ENCODE measurements at regions not wholly inside any gene's neighbourhood (a gene's known extent, or its start where the extent isn't known, plus 50 kb on each side); places are given as distances from the start of the nearest gene placed in this dataset.

DNA sequence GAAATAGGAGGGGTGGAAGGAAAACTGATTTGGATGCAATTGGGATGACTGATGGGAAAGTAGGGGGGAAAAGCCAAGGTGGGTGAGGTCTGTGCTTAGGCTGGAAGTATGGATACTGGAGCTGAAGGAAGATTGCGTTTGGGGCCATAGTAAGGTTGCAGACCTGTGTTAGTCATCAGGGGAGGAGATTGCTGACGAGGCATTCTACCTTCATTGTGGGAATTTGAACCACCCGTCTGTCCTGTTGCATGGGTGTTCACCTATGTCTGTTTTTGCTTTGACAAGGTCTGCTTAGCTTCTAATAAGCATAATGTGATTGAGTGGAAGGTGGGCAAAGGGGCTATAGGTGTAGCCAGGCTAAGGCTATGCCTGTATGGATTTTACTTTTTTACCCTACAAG is 323.8 kb downstream of the BLID start:
- ATAC-seq = no peak
- intact Hi-C loops (cut with DNase I) = no loop called here
- no peak for DNase-seq
- Histone ChIP-seq H3K36me3 (no peaks in the 10 kb centered on the region), H3K4me3 (no peak overlapping the region), H3K4me1 (no peaks in the 10 kb centered on the region), H3K27ac (no peak overlapping the region), H3K27me3 (no peaks in the 10 kb centered on the region), H3K9me3 (no peaks in the 10 kb centered on the region)
- no peak for TF ChIP-seq POLR2A (IDR thresholded peaks at IDR 0.05)
- TF ChIP-seq, protein P1, sequence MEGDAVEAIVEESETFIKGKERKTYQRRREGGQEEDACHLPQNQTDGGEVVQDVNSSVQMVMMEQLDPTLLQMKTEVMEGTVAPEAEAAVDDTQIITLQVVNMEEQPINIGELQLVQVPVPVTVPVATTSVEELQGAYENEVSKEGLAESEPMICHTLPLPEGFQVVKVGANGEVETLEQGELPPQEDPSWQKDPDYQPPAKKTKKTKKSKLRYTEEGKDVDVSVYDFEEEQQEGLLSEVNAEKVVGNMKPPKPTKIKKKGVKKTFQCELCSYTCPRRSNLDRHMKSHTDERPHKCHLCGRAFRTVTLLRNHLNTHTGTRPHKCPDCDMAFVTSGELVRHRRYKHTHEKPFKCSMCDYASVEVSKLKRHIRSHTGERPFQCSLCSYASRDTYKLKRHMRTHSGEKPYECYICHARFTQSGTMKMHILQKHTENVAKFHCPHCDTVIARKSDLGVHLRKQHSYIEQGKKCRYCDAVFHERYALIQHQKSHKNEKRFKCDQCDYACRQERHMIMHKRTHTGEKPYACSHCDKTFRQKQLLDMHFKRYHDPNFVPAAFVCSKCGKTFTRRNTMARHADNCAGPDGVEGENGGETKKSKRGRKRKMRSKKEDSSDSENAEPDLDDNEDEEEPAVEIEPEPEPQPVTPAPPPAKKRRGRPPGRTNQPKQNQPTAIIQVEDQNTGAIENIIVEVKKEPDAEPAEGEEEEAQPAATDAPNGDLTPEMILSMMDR (IDR thresholded peaks at IDR 0.05) = no peak
- 90 to 98% (median 92%) methylated on average over 3 of the region's 3 CpGs for WGBS, 4 donors

DNA sequence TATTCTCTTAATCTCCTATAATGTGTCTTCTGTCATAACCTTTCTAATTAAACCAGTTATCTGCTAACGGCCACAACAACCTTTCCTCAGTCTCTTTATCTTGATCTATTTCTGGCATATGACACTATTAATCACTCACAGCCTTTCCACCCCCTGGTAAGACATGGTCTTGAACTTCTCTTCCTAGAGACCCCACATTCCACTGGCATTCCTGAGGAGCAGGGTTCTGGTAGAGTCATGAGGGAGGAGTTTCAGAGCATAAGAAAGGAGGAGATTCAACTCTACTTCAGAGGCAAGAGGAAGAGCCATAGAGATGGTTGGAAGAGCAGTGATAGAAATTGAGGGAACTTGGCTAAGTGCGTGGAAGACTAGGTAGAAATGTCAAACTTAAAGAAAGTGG is 325.6 kb downstream of the BLID start:
- ATAC-seq (no peak), DNase-seq (no peak)
- intact Hi-C loops (cut with DNase I) = no loop called here
- Histone ChIP-seq H3K27me3 (no peaks in the 10 kb centered on the region), H3K9me3 (peaks cover 0 to 10% (median 0%) of the 10 kb centered on the region in 12 donors), H3K4me3 (no peak overlapping the region), H3K27ac (no peak overlapping the region), H3K36me3 (no peaks in the 10 kb centered on the region), H3K4me1 (no peaks in the 10 kb centered on the region)
- 66 to 74% (median 71%) methylated on average over 2 of the region's 2 CpGs for WGBS, 4 donors
- TF ChIP-seq POLR2A (IDR thresholded peaks at IDR 0.05) = no peak
- TF ChIP-seq, protein P1 (IDR thresholded peaks at IDR 0.05) = no peak

DNA sequence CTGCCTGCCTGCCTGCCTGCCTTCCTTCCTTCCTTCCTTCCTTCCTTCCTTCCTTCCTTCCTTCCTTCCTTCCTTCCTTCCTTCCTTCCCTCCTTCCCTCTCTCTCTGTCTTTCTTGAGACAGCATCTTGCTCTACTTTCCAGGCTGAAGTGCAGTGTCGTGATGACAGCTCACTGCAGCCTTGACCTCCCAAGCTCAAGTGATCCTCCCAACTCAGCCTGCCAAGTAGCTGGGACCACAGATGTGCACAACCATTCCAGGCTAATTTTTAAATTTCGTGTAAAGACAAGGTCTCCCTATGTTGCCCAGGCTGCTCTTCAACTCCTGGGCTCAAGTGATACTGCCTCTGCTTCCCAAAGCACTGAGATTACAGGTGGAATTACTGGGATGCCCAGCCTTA is 328.2 kb upstream of the SORL1-AS1 start:
- H3K27me3 ChIP-seq = no peaks in the 10 kb centered on the region
- intact Hi-C loops (cut with DNase I) = no loop called here
- H3K4me3 ChIP-seq = no peak overlapping the region
- WGBS, 4 donors = 69 to 83% (median 77%) methylated on average over 2 of the region's 2 CpGs
- peaks cover 0 to 5% (median 0%) of the 10 kb centered on the region in 12 donors for H3K9me3 ChIP-seq
- H3K27ac ChIP-seq = no peak overlapping the region
- peaks cover 0 to 5% (median 0%) of the 10 kb centered on the region in 12 donors for H3K4me1 ChIP-seq
- ATAC-seq = no peak
- TF ChIP-seq, protein P1 (IDR thresholded peaks at IDR 0.05) = no peak
- no peak for TF ChIP-seq POLR2A (IDR thresholded peaks at IDR 0.05)
- no peaks in the 10 kb centered on the region for H3K36me3 ChIP-seq
- DNase-seq = no peak

DNA sequence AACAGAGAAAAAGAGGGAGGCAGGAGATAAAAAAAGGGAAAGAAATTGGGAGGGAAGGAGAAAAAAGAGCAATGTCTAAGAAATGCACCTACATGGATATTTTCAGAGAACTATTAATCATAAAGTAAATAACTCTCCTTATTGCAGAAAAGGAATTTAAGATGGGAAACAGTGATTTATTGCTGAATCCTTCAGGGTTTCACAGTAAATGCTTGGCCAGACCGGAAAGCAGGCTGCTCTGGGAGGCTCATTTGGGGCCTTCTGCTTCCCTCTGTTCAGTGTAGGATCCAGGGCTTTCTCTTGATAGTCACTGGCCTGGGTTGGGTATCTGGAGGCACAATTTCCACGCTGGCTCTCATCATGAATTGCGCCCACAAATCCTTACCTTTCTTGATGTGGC is 324.3 kb upstream of the SORL1-AS1 start:
- WGBS, 4 donors = 81 to 92% (median 86%) methylated on average over 3 of the region's 3 CpGs
- no peaks in the 10 kb centered on the region for H3K36me3 ChIP-seq
- TF ChIP-seq, protein P1 (IDR thresholded peaks at IDR 0.05) = no peak
- H3K4me1 ChIP-seq = peaks cover 0 to 5% (median 0%) of the 10 kb centered on the region in 12 donors
- no peak overlapping the region for H3K4me3 ChIP-seq
- H3K27me3 ChIP-seq = no peaks in the 10 kb centered on the region
- intact Hi-C loops (cut with DNase I) = no loop called here
- ATAC-seq (no peak), DNase-seq (no peak)
- H3K9me3 ChIP-seq = no peaks in the 10 kb centered on the region
- H3K27ac ChIP-seq = no peak overlapping the region
